ENCODE measurements at regions not wholly inside any gene's neighbourhood (a gene's known extent, or its start where the extent isn't known, plus 50 kb on each side); places are given as distances from the start of the nearest gene placed in this dataset.

- TF ChIP-seq CTCF (IDR thresholded peaks at IDR 0.05; ENCODE audit: insufficient read depth, low read length, poor library complexity, severe bottlenecking): no peak
- no peak for TF ChIP-seq EZH2phosphoT487 (conservative IDR thresholded peaks at IDR 0.05; ENCODE audit: low read length)
Measured at GRCh38 chr2:153197402-153198386, 280.9 kb downstream of the RPRM start.

Data from SU-DHL-6 (cell line).